Epithelial cell of esophagus (primary cell): ENCODE measurements at regions not wholly inside any gene's neighbourhood (a gene's known extent, or its start where the extent isn't known, plus 50 kb on each side); places are given as distances from the start of the nearest gene placed in this dataset.

Source experiments
- DNase-seq: peaks from one replicate; pipeline ENCODE4 v3.0.0; 2010; ENCODE audit warnings: low read depth
- H3K4me3 ChIP-seq: 2 replicates; pipeline ENCODE4 v1.5.1; 2011; ENCODE audit warnings: mild to moderate bottlenecking, low read length, control low read depth
- TF ChIP-seq, protein P1 (sequence below): IDR thresholded peaks from 2 replicates; pipeline ENCODE4 v1.5.1; 2011; ENCODE audit warnings: low read depth, mild to moderate bottlenecking, low read length, control low read depth, inconsistent platforms; ENCODE audit not compliant: insufficient read depth; ENCODE audit errors: missing control alignments

DNA sequence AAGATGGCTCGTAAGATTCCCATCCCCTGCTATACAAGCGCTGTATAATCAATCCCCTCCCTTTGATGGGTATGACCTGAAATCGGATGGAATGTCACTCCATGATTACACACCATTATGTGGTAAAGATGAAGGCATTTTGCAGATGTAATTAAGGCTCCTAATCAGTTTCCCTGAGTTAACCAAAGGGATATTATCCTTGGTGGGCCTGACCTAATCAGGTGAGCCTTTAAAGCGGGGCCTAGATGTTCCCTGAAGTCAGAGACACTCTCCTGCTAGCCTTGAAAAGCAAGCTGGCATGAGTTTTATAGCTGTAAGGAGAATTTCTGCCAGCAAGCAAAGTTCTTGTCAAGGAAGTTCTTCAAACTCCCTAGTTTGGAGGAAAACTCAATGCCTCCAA lies 223.8 kb upstream of the FN1 start:
- no peak overlapping the region for H3K4me3 ChIP-seq
- no peak for DNase-seq
- TF ChIP-seq, protein P1, sequence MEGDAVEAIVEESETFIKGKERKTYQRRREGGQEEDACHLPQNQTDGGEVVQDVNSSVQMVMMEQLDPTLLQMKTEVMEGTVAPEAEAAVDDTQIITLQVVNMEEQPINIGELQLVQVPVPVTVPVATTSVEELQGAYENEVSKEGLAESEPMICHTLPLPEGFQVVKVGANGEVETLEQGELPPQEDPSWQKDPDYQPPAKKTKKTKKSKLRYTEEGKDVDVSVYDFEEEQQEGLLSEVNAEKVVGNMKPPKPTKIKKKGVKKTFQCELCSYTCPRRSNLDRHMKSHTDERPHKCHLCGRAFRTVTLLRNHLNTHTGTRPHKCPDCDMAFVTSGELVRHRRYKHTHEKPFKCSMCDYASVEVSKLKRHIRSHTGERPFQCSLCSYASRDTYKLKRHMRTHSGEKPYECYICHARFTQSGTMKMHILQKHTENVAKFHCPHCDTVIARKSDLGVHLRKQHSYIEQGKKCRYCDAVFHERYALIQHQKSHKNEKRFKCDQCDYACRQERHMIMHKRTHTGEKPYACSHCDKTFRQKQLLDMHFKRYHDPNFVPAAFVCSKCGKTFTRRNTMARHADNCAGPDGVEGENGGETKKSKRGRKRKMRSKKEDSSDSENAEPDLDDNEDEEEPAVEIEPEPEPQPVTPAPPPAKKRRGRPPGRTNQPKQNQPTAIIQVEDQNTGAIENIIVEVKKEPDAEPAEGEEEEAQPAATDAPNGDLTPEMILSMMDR, result no peak

DNA sequence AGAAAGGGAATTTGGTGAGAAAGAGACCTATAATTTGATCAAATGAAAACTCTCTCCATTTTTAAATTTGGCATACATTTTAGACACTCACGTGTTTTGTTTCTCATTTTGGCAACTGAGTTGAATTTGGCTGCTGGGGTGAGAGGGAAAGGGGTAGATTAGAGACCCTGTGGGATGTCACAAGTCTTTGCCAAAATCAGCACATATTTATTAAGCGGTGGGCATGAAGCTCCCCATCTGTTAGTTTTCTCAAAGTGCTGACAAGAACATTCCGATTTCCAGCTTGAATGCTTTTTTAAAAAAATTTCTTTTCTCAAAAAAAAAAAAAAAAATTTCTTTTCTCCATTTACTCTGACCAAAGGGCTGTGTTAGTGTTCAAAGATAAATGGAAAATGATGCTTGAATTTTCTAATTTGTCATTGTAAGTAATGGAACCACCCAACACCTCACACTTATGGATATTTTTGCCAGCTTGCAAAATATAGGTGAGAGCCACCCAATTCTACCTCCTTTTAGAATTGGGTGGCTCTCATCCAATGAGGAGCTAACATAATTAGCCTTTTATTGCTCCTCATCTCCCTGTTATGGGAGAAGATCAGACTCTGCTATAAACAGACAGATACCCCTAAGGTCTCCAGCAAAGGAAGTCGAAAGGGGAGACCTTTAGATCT lies 222.9 kb upstream of the FN1 start:
- no peak for DNase-seq
- H3K4me3 ChIP-seq, result no peak overlapping the region
- TF ChIP-seq, protein P1, result no peak

DNA sequence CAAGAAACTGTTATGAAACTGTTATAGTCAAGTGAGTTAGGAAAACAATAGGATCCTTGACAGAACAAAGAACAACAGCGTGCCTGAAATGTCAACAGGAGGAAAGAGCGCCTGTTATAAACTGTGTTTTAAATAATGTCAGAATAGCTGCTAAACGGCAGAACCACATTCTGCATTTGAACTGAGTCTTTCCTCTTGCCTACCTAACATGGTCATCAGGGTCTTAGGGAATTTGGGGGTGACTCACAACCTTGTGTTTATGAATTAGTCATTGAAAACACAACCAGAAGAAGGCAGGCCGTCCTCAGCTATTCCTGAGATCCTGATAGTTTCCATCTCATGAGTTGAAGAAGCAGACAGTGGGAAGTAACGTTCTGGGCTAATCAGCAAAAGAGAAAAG lies 222.0 kb upstream of the FN1 start:
- peak; percentile 85 for DNase-seq
- TF ChIP-seq, protein P1, result no peak
- no peak overlapping the region for H3K4me3 ChIP-seq

DNA sequence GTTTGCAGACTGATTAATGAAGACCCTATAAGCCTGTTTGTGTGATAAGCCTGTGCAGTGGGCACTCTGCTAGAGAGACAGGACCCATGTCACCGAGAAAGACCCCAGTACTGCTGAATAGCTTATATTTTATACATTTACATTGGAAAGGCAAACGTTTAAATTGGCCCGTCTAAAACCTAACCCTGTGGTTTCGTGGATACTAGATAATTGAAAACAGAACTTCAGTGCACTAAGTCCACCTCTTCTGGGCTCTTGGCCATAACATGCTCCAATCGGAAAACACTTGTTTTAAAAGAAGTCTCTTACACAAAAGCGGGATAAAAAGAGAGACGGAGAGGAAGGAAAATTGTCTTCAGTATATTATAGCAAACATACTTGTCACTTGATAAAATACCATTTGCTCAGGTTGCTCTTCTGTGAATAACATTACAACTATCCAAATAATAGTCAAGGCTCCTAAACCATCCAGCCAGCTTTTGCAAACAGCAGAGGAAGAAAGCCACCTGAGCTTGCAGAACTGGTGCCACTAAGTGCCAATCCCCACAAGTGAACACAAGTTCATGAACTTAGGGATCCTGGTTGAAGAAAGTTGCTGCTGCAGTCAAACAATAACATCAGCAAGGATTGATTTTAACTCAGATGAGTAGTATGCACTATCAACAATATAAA lies 218.4 kb upstream of the FN1 start:
- no peak overlapping the region for H3K4me3 ChIP-seq
- TF ChIP-seq, protein P1, result no peak
- no peak for DNase-seq

DNA sequence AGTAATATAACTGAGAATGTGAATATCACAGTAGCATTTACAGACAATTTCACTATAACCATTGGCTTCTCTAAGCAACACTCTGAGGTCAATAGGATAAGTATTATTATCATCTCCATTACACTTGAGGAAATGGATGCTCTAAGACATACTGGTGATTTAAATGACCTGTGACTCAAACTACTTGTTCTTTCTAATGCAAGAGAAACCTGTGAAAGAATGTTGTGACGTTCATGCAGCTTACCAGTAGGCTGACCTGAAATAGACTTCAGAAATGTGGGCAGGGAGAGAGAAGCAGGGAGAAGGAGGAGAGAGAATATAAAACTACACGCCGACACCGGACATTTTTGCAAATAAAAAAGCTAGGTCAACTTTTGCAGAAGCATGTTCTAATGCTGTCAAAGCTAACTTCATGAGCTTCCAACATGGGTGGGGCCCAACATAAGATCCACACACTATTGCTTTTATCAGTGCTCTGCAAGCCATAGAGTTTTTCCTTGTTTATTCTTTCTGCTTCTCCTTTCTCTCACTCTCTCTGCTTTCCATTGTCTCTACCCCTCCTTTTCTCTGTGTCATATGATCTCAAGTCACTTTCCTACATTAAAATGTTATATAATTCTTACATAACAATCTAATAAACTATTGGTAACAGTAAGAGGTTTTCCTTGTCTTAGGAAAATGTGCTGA lies 217.6 kb upstream of the FN1 start:
- TF ChIP-seq, protein P1, result no peak
- H3K4me3 ChIP-seq, result no peak overlapping the region
- peak; percentile 26 for DNase-seq

DNA sequence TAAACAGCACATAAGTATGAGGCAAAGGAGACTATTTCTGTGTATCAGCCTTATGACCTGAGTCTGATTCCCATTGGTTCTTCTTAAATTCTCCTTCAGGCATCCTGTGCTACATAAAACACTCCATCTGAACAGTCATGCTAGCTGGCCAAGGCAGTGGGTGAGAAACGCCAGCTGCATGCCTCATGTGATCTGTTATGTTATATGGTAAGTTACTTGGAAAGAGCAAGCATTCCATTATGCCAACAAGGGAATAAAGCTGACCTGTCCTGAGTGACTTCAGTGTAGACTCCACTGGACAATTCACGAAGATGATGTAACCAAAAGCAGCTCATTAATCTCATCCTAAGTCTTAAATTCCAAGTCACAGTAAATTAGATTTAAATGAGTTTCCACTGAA lies 216.5 kb upstream of the FN1 start:
- H3K4me3 ChIP-seq, result no peak overlapping the region
- TF ChIP-seq, protein P1, result no peak
- no peak for DNase-seq
